Mucosa of descending colon (tissue), 3 donors: ENCODE measurements at regions not wholly inside any gene's neighbourhood (a gene's known extent, or its start where the extent isn't known, plus 50 kb on each side); places are given as distances from the start of the nearest gene placed in this dataset.

Experiments used
- ATAC-seq: fragments of 200-7000 bp; cut with Tn5 transposase; one replicate; pipeline ENCODE4 v1.9.1; 2020; ENCODE audit warnings: mild to moderate bottlenecking, moderate library complexity
- DNase-seq, 3 donors: peaks; one replicate each; pipeline ENCODE4 v3.0.0-alpha.2; 2020
- H3K36me3 ChIP-seq: fragments of 200-600 bp; one replicate; pipeline ENCODE4 v1.8.0; 2021; ENCODE audit warnings: low read depth, mild to moderate bottlenecking
- H3K4me1 ChIP-seq: fragments of 200-600 bp; one replicate; pipeline ENCODE4 v1.8.0; 2021; ENCODE audit warnings: low read depth, mild to moderate bottlenecking
- H3K4me3 ChIP-seq: fragments of 200-600 bp; one replicate; pipeline ENCODE4 v1.8.0; 2021; ENCODE audit warnings: mild to moderate bottlenecking
- H3K9me3 ChIP-seq: fragments of 200-600 bp; one replicate; pipeline ENCODE4 v1.8.0; 2021; ENCODE audit warnings: mild to moderate bottlenecking
- CTCF ChIP-seq: fragments of 200-600 bp; IDR thresholded peaks from one replicate; pipeline ENCODE4 v1.8.0; 2022; ENCODE audit warnings: antibody characterized with exemption, mild to moderate bottlenecking
- intact Hi-C, 2 donors: fragments of 100-400 bp; cut with DNase I in 1 of 2; cut with micrococcal nuclease in 1 of 2; formaldehyde crosslinking; loops; one replicate each; pipeline versions ENCODE4 v1.11.0 to v1.11.1; 2022; cut with DNase I, micrococcal nuclease
- donor health status: DM: no; HTN: no; CAD: no; lungs with moderate emphysema.
- donor health status: DM: no; HTN: no; CAD: no.
- donor health status: DM: no; HTN: yes; CAD: no.

GRCh38 chr4:13988353-13989305 lies 361.1 kb upstream of the BOD1L1 start:
- H3K4me1 ChIP-seq: no peaks in the 10 kb centered on the region
- ATAC-seq: peak; percentile 19

GRCh38 chr4:13989501-13989900 lies 362.0 kb upstream of the BOD1L1 start:
- DNase-seq (no peak), ATAC-seq (no peak)
- intact Hi-C loops: no loop called here
- no peak for TF ChIP-seq CTCF
- H3K9me3 ChIP-seq: no peaks in the 10 kb centered on the region
- no peaks in the 10 kb centered on the region for H3K4me1 ChIP-seq
- no peak overlapping the region for H3K4me3 ChIP-seq
- H3K36me3 ChIP-seq: no peaks in the 10 kb centered on the region

More at GRCh38 chr4:13988353-13989305, 361.1 kb upstream of the BOD1L1 start:
- H3K9me3 ChIP-seq: no peaks in the 10 kb centered on the region
- H3K36me3 ChIP-seq: no peaks in the 10 kb centered on the region
- no peak for DNase-seq
- intact Hi-C loops: no loop called here
- no peak for TF ChIP-seq CTCF
- H3K4me3 ChIP-seq: no peak overlapping the region

GRCh38 chr4:13990596-13991589 lies 363.4 kb upstream of the BOD1L1 start:
- intact Hi-C loops: no loop called here
- ATAC-seq (no peak), DNase-seq (no peak)
- TF ChIP-seq CTCF: no peak
- Histone ChIP-seq H3K9me3 (no peaks in the 10 kb centered on the region), H3K4me1 (no peaks in the 10 kb centered on the region), H3K36me3 (no peaks in the 10 kb centered on the region), H3K4me3 (no peak overlapping the region)

- TF ChIP-seq CTCF: no peak
- intact Hi-C loops: no loop called here
- DNase-seq (no peak), ATAC-seq (no peak)
- no peaks in the 10 kb centered on the region for H3K36me3 ChIP-seq
- H3K4me1 ChIP-seq: no peaks in the 10 kb centered on the region
- H3K9me3 ChIP-seq: no peaks in the 10 kb centered on the region
- no peak overlapping the region for H3K4me3 ChIP-seq
Measured at GRCh38 chr4:13992041-13992440, 364.5 kb upstream of the BOD1L1 start.

GRCh38 chr4:13992975-13993520 lies 365.5 kb upstream of the BOD1L1 start:
- intact Hi-C loops: no loop called here

More at GRCh38 chr4:13992975-13993520, 365.5 kb upstream of the BOD1L1 start:
- TF ChIP-seq CTCF: no peak
- no peaks in the 10 kb centered on the region for H3K4me1 ChIP-seq
- H3K36me3 ChIP-seq: no peaks in the 10 kb centered on the region
- DNase-seq (no peak), ATAC-seq (no peak)
- H3K9me3 ChIP-seq: no peaks in the 10 kb centered on the region
- no peak overlapping the region for H3K4me3 ChIP-seq
